Astrocyte of the spinal cord (primary cell): ENCODE measurements at regions not wholly inside any gene's neighbourhood (a gene's known extent, or its start where the extent isn't known, plus 50 kb on each side); places are given as distances from the start of the nearest gene placed in this dataset.

ENCODE experiments used
- DNase-seq: peaks from one replicate; pipeline ENCODE4 v3.0.0; 2011; ENCODE audit warnings: low read depth, low spot score
- H3K4me3 ChIP-seq: 2 replicates; pipeline ENCODE4 v1.5.1; 2011; ENCODE audit warnings: low read depth, mild to moderate bottlenecking, low read length, moderate library complexity
- CTCF ChIP-seq: IDR thresholded peaks from 2 replicates; pipeline ENCODE4 v1.5.1; 2012; ENCODE audit warnings: low read depth, mild to moderate bottlenecking, low read length, inconsistent platforms
- in situ Hi-C: cut with HindIII; loops from 2 replicates; pipeline ENCODE4 v1.10.0; 2017; ENCODE audit warnings: low sequenced_read_pairs

GRCh38 chr10:60662917-60663614, 115.2 kb upstream of the CDK1 start:
- in situ Hi-C loops = no loop called here

GRCh38 chr10:60661637-60662036, 116.6 kb upstream of the CDK1 start:
- in situ Hi-C loops = no loop called here
- no peak overlapping the region for H3K4me3 ChIP-seq
- DNase-seq = peak; percentile 81
- TF ChIP-seq CTCF = no peak

More at GRCh38 chr10:60662917-60663614, 115.2 kb upstream of the CDK1 start:
- peak; percentile 65 for DNase-seq
- no peak for TF ChIP-seq CTCF
- no peak overlapping the region for H3K4me3 ChIP-seq

DNA sequence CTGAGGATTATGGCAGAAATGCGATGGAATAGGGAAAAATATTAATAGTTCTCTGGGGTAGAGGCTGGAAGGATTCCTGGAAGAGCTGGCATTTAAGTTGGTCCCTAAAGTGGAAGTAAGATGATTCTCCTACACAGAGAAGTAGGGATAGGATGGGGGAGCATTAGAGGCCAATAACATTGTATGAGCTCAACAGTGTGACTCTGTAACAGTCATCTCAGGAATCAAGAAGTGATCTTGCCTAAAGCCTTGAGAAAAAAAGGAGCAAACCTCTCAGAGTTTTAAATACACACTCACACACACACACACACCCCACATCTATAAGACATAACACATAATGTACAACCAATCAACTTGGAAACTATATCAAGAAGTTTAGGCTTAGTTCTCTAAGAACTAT, 117.7 kb upstream of the CDK1 start:
- in situ Hi-C loops = no loop called here
- TF ChIP-seq CTCF = no peak
- no peak overlapping the region for H3K4me3 ChIP-seq
- no peak for DNase-seq

DNA sequence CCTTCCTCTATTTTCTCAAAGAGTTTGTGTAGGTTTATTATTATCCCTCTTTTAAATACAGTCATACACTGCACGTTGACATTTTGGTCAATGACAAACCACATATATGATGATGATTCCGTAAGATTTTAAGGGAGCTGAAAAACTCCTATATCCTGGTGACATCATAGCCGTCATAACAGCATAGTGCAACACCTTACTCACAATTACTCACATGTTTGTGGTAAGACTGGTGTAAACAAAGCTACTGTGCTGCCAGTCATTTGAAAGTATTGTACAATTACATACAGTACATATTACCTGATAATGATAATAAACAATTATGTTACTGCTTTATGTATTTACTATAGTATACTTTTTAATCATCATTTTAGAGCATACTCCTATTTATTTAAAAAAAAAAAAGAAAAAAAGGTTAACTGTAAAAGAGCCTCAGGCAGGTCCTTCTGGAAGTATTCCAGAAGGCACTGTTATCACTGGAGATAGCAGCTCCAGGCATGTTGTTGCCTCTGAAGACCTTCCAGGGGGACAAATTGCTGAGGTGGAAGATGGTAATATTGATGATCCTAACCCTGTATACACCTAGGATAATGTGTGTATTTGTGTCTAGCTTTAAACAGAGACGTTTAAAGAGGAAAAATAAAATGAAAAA, 123.3 kb upstream of the CDK1 start:
- in situ Hi-C loops = no loop called here
- no peak overlapping the region for H3K4me3 ChIP-seq
- TF ChIP-seq CTCF = no peak
- DNase-seq = no peak

DNA sequence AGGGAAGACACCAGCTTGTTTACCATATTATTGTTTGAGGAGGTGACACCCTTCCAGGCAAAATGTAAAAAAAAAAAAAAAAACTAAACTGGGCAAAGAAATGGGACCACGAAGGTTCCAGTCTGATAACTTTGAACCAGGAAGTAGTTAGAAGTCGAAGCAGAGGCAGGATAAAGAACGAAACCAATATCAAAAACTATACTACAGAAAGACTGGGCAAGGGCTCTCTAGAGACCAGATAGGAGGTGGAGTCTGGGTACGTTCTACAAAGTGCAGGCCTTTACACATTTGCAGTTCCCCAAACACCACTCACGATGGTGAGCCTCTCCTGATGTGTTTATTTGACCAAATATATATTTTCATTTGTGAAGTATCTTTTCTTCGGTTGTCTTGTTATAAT, 125.7 kb upstream of the CDK1 start:
- in situ Hi-C loops = no loop called here
- no peak for DNase-seq

GRCh38 chr10:60650378-60650800, 127.9 kb upstream of the CDK1 start:
- DNase-seq = no peak
- TF ChIP-seq CTCF = no peak
- no peak overlapping the region for H3K4me3 ChIP-seq
- in situ Hi-C loops = no loop called here

More for the DNA sequence above, 125.7 kb upstream of the CDK1 start:
- no peak for TF ChIP-seq CTCF
- no peak overlapping the region for H3K4me3 ChIP-seq
